Uterus (tissue), 2 donors: ENCODE measurements at regions not wholly inside any gene's neighbourhood (a gene's known extent, or its start where the extent isn't known, plus 50 kb on each side); places are given as distances from the start of the nearest gene placed in this dataset.

ENCODE experiments used
- CTCF ChIP-seq, 4 experiments: fragments of 200-600 bp in 2 of 4; fragments of 450-650 bp in 2 of 4; sonication (generic) in 2 of 4; IDR thresholded peaks; one replicate each; pipeline ENCODE4 v1.5.1; 2016 to 2019; ENCODE audit warnings: antibody characterized with exemption in 4 of 4, mild to moderate bottlenecking in 2 of 4, moderate library complexity in 1 of 4
- POLR2A ChIP-seq, 2 donors: fragments of 450-650 bp; IDR thresholded peaks; one replicate each; pipeline ENCODE4 v1.6.1; 2016; ENCODE audit warnings: antibody characterized with exemption in 2 of 2, mild to moderate bottlenecking in 1 of 2, moderate library complexity in 1 of 2

GRCh38 chr13:77988355-77988754 is 69.7 kb upstream of the EDNRB start:
- TF ChIP-seq CTCF (IDR thresholded peaks at IDR 0.05), result no peak
- TF ChIP-seq POLR2A (IDR thresholded peaks at IDR 0.05), result no peak
